ENCODE measurements at regions not wholly inside any gene's neighbourhood (a gene's known extent, or its start where the extent isn't known, plus 50 kb on each side); places are given as distances from the start of the nearest gene placed in this dataset.

DNA sequence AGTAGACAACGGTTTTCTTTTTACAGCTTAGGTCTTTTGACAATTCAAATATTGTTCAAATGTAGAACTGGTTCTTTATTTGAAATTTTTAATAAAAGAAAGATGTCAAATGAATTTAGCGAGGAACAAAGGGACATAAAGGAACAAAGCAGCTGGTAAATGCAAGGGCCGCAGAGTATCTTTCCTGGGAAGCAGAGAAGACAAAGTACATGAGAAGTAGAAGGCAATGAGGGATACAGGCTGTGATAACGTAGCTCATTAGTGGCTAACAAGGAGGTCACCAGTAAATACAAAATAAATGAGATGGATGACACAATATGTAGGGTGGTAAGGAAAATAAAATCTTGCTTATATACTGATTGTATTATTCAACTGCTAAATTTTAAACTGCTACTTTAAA, 762.8 kb downstream of the VGLL3 start:
- no peak for TF ChIP-seq CTCF (IDR thresholded peaks at IDR 0.05)

- TF ChIP-seq CTCF (IDR thresholded peaks at IDR 0.05) = no peak
Observed at GRCh38 chr3:86225461-86225860, 765.5 kb downstream of the VGLL3 start.

- no peak for TF ChIP-seq CTCF (IDR thresholded peaks at IDR 0.05)
Observed at GRCh38 chr3:86221601-86222000, 769.3 kb downstream of the VGLL3 start.

DNA sequence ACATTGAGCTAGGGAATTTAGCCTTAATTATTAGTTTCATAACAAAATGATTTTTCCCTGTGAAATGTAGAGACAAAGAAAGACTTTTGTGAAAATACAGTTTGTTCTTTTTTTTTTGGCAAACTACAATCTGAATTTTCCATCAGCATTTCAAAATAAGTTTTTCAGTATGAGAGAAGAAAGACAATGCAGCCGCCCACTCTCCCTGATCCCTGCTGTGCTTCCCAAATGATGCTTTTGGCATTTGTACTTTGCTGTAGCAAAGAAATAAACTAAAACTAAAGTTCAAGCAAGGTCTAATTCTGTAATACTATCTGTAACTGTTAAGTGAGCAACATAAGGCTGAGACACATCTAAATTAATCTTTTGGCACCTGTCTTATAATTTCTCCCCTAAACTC, 782.2 kb downstream of the VGLL3 start:
- TF ChIP-seq CTCF (IDR thresholded peaks at IDR 0.05) = no peak

- TF ChIP-seq CTCF (IDR thresholded peaks at IDR 0.05) = no peak
Observed at GRCh38 chr3:86182606-86183005, 808.3 kb downstream of the VGLL3 start.

DNA sequence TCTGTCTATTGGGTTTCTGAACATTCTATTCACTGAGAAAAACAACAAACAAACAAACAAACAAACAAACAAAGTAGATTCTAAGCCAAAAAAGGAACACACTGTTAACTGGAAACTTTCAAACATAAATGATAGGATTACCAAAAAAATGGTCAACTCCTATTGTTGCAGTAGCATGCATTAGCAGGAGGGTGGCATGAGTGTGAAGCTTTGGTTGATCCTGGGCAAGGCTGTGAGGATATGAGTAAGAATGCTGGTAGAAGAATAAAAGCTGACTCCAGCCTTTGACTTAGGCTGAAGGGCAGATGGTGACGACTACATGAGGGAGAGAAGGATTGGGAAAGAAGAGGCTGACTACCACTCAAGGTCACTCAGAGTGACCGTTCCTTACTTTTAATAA, 810.3 kb downstream of the VGLL3 start:
- TF ChIP-seq CTCF (IDR thresholded peaks at IDR 0.05) = peak; percentile 23; the same call in 1 of the 2 replicates

DNA sequence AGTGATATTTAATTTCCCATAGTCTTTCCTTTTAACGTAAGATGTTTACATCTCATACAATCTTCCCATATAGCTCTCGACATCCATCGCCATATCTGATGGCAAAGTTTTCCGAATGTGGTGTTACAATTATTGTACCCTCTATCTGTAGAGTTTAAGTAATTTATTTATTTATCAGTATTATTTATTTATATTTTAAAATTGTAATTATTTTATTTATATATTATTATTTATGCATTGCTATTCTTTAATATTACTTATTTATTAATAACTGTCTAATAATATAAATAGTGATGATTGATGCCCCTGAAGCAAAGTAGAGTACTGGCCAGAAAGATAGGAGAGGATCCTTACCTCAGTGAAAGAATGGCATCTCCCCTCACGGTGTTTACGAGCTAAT, 812.9 kb downstream of the VGLL3 start:
- TF ChIP-seq CTCF (IDR thresholded peaks at IDR 0.05) = no peak

DNA sequence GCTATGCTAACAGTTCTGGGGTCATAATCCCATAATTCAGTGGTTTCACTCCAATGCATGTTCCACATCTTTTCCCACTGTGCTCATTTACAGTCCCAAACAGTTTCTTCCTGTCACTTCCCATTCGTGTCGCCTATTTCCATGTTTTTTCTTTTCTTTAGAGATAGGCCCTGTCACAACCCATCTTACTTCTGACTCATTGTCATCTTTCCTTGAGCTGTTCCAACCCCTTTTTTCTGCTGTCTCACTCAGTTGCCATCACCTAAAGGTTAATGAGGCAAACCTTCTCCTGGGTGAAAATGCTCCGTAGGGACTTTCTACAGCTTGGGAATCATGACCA, 814.5 kb downstream of the VGLL3 start:
- TF ChIP-seq CTCF (IDR thresholded peaks at IDR 0.05) = no peak

All from LNCAP (cell line).